EL (cell line): ENCODE measurements at regions not wholly inside any gene's neighbourhood (a gene's known extent, or its start where the extent isn't known, plus 50 kb on each side); places are given as distances from the start of the nearest gene placed in this dataset.

Experiments used
- DNase-seq: peaks from one replicate; pipeline ENCODE4 v3.0.0-alpha.2; 2016

DNA sequence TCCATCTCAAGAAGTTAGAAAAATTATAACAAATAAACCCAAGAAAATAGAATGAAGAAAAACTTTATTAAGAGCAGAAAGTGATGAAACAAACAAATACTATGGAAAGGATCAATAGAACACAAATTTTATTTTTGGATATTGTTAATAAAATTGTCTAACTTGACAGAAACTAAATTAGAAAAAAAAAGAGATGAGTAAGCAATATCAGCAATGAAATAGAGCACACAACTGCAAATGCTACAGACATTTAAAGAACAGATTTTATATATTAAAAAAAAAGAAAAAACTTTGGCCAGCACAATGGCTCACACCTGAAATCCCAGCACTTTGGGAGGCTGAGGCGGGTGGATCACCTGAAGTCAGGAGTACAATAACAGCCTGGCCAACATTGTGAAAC, 628.0 kb downstream of the EPHA7 start:
- DNase-seq = no peak

GRCh38 chr6:92790381-92790780, 629.0 kb downstream of the EPHA7 start:
- no peak for DNase-seq

DNA sequence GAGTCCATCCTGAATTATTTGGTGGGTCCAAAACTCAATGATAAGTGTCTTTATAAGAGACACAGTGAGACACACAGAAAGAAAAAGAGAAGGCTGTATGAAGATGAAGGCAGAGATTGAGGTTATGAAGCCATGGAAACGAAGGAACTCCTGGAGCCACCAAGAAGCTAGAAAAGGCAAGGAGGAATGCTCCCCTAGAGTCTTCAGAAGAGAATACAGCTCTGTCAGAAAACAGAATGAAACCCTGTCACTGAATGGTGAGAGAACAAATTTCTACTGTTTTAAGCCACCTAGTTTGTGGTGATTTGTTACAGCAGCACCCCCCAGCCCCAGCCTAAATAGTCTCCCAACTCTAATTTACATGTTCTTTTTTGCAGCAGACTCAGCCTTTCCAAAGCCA, 635.1 kb downstream of the EPHA7 start:
- DNase-seq = no peak

DNA sequence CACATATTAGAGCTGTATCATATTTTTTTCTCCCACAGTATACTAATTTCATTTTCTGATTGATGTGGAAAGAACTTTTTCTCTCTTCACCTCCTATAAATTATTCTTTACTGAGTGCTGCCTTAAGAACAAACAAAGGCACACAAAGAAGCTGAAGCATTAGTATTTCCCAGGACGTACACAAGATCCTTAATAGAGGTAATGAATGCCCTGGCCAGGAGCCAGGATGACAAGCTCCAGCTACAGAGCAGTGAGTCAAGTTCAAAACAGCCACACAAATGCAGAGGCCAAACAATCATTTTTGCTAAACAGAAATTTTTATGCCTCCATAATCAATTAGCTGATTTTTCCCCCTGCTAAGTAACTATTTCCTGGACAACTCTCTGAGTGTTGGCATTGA, 639.6 kb downstream of the EPHA7 start:
- no peak for DNase-seq

- DNase-seq = no peak
Observed at GRCh38 chr6:92777146-92777740, 642.1 kb downstream of the EPHA7 start.

DNA sequence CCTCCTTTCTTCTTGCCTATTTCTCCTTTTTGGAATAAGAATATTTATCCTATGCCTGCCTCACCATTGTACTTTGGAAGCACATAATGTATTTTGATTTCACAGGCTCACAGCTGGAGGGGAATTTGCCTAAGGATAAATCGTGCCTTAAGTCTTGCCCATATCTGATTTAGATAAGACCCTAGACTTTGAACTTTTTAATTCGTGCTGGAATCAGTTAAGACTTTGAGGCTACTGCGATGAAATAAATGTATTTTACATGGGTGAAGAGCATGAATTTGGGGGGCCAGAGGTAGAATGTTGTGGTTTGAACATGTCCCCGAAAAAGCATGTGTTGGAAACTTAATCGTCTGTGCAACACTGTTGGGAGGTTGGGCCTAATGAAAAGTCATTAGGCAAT, 648.8 kb downstream of the EPHA7 start:
- DNase-seq = no peak

DNA sequence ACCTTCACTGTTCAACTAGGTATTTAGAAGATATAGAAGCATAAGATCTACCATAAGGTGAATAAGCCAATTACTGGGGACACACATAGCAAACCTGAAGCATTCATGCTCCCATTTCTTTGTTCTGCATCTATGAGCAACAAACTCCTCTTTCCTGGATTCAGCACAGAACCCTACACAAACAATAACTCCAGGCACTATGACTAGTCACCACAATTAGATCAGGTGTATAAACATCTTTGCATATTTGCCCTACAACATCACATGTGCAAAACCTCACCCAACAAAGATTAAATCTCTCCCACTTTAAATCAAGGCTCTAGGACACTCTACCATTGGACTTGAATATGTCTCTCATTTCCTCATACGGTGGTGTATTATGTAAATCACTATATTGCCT, 652.3 kb downstream of the EPHA7 start:
- no peak for DNase-seq

GRCh38 chr6:92763680-92764079, 655.7 kb downstream of the EPHA7 start:
- no peak for DNase-seq

GRCh38 chr6:92763274-92763584, 656.1 kb downstream of the EPHA7 start:
- DNase-seq = no peak

GRCh38 chr6:92762443-92763273, 656.7 kb downstream of the EPHA7 start:
- no peak for DNase-seq

- no peak for DNase-seq
Observed at GRCh38 chr6:92759178-92759577, 660.2 kb downstream of the EPHA7 start.

DNA sequence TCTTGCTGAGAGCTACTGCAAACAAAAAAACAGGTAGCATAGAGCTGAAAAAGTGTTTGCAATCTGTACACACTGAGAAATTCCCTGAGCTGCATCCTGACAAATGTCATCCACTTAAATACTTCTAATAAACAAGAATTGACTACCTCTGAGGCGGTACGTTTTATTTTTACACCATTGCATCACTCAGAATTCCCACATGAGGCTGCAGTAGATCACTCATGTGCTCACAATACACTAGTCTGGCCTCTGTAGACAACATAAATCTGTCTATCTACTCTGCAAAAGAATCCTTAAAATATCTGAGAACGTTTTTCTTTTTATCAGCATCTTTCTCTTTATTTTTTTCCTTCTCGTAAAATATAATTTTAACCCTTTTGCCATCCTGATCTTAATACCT, 661.4 kb downstream of the EPHA7 start:
- no peak for DNase-seq

- DNase-seq = no peak
Observed at GRCh38 chr6:92756912-92757311, 662.4 kb downstream of the EPHA7 start.

DNA sequence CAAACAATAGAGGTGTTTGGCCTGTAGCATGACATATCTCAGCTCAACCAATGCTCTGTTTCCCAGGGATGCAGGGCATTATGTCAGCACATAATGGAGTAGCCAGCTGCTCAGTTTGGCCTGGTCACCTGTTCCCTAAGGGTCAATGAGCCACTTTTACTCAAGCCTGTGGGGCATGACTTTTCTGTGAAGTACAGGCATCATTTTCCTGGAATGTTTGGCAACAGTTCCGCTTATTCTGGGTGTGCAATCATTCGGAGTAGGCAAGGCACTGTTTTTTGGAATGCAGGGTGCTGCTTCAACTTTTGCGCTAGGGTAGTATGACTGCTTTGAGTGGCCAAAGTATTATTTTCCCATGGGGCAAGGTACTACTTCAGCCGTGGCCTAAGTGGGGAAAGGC, 665.4 kb downstream of the EPHA7 start:
- no peak for DNase-seq

- DNase-seq = no peak
Observed at GRCh38 chr6:92752114-92752513, 667.2 kb downstream of the EPHA7 start.

DNA sequence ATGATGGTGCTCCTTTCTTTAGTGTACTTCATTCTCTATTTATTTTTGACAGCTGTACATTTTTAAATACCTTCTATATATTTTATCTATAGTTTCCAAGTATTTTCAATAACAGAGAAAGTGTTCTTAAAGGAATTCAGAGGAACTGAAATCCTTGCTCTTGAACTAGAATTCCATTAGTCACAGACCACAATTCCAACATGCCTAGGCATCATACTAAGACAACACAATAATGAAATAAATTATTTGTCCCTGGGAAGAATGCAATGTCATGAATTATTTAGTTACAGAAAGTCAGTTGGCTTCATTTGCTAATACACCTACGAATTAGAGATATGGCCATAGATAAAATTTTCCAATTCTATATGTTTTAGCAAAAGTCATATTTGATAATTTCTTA, 671.2 kb downstream of the EPHA7 start:
- DNase-seq = no peak

GRCh38 chr6:92737983-92738382, 681.4 kb downstream of the EPHA7 start:
- DNase-seq = no peak

GRCh38 chr6:92723390-92723931, 695.9 kb downstream of the EPHA7 start:
- DNase-seq = no peak

DNA sequence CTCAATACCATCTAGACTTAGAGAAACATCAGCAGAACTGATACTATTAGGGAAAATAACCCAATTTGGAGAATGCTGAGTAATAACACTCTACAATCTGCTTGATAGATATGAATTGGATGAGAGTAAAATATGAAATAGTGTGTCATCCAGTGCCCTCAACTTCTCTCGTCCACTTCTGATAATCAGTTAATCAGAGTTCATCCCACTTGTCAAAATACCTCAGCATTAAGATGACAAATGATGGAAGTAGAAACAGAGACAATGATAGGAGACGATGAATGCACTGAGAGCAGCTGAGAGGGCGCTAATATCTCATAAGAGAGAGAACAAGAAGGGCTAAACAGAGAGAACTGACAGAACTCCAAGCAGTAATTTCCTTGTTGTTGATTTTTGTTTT, 699.6 kb downstream of the EPHA7 start:
- DNase-seq = no peak

GRCh38 chr6:92716638-92717037, 702.7 kb downstream of the EPHA7 start:
- DNase-seq = no peak

DNA sequence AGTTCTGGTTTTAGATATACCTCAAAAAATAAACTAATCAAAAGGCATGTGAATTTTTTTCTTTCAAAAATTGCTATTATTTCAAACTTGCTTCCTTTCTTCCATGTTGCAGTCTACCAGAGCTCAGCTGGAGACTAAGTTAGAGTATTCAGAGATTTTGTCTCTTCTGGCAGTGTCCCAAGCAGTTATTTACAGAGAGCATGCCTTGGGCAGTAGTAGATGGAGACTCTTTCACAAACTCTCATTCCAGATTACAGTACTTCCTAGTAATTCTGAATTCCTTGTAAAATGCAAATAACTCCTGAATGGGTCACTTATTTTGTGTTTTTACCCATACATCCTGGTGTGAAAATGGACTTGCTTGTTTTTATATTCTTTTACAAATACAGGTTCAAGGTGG, 703.4 kb downstream of the EPHA7 start:
- no peak for DNase-seq

GRCh38 chr6:92714346-92714745, 705.0 kb downstream of the EPHA7 start:
- no peak for DNase-seq

GRCh38 chr6:92710048-92710447, 709.3 kb downstream of the EPHA7 start:
- no peak for DNase-seq

- DNase-seq = no peak
Observed at GRCh38 chr6:92708945-92709344, 710.4 kb downstream of the EPHA7 start.

DNA sequence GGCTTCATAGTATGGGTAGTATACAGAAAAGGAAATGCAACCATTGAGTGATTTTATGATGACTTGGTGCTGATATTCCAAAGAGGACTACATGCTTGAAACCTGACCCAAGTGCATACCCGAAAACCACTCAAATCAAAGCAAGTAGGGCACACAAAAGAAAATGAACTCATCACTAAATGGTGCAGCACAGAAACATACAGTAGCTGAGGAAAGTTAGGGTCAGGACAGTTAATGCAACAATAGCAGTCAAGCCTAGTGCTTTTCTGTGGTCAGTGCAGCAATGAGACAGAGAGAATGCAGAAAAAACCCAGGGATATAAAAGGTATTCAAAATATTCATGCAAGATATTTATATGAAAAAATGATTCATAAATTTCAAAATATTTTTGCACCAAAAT, 711.1 kb downstream of the EPHA7 start:
- no peak for DNase-seq
